22Rv1 (cell line): ENCODE measurements at regions not wholly inside any gene's neighbourhood (a gene's known extent, or its start where the extent isn't known, plus 50 kb on each side); places are given as distances from the start of the nearest gene placed in this dataset.

Source experiments
- H3K27ac ChIP-seq: fragments of 450-650 bp; 2 replicates; pipeline ENCODE4 v1.5.1; 2017
- ZFX ChIP-seq: fragments of 450-650 bp; IDR thresholded peaks from 2 replicates; pipeline ENCODE4 v1.6.1; 2017; ENCODE audit warnings: antibody characterized with exemption, borderline replicate concordance
- TF ChIP-seq, protein P1 (sequence below): fragments of 450-650 bp; IDR thresholded peaks from 2 replicates; pipeline ENCODE4 v1.5.1; 2017; ENCODE audit warnings: mild to moderate bottlenecking

GRCh38 chr9:89773170-89773569 is 168.4 kb downstream of the GADD45G start:
- TF ChIP-seq, protein P1, sequence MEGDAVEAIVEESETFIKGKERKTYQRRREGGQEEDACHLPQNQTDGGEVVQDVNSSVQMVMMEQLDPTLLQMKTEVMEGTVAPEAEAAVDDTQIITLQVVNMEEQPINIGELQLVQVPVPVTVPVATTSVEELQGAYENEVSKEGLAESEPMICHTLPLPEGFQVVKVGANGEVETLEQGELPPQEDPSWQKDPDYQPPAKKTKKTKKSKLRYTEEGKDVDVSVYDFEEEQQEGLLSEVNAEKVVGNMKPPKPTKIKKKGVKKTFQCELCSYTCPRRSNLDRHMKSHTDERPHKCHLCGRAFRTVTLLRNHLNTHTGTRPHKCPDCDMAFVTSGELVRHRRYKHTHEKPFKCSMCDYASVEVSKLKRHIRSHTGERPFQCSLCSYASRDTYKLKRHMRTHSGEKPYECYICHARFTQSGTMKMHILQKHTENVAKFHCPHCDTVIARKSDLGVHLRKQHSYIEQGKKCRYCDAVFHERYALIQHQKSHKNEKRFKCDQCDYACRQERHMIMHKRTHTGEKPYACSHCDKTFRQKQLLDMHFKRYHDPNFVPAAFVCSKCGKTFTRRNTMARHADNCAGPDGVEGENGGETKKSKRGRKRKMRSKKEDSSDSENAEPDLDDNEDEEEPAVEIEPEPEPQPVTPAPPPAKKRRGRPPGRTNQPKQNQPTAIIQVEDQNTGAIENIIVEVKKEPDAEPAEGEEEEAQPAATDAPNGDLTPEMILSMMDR, result no peak
- no peak overlapping the region for H3K27ac ChIP-seq

DNA sequence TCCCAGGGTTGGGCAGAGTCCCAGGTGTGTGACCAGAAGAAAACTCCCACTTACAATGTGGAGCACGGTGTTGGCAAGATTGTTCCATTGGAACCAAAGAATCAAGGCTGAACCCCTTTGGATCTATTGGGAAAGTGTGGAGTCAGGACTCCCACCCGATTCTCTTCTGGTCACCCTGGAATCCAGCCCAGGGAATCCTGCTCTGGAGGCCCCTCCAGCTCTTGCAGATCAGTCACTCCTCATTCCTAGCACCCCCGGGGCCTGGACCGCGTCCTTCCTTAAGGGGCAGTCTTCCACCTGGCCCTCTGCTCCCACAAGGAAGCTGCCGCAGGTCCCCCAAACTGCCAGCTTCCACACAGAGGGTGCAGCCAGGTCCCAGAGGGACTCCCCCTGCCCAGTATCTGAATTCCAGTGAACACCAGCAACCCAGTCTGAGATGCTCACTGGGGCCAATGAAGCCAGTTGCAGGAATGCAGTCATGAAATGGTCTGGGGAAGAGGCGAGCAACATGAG is 170.1 kb downstream of the GADD45G start:
- no peak overlapping the region for H3K27ac ChIP-seq
- TF ChIP-seq ZFX, result no peak
- TF ChIP-seq, protein P1, result no peak

DNA sequence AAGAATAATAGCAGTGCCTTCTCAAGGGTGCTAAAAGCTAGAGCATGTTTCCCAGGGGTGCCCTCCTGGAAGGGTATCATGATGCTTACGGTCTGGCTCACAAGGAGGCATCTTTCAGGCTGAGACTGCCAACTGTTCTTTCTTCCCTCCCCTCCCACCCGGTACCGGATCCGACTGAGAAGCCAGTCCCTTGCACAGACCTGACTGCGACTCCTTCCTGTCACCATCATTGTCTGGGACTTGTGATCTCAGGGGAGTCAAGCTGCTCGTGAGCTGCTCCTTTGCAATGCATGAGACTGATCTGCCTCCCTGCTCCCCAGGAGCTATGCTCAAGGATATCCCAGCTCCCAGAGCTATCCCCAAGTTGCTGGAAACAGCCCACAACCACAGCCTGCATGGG is 170.8 kb downstream of the GADD45G start:
- no peak overlapping the region for H3K27ac ChIP-seq
- TF ChIP-seq, protein P1, result no peak
- TF ChIP-seq ZFX, result no peak

DNA sequence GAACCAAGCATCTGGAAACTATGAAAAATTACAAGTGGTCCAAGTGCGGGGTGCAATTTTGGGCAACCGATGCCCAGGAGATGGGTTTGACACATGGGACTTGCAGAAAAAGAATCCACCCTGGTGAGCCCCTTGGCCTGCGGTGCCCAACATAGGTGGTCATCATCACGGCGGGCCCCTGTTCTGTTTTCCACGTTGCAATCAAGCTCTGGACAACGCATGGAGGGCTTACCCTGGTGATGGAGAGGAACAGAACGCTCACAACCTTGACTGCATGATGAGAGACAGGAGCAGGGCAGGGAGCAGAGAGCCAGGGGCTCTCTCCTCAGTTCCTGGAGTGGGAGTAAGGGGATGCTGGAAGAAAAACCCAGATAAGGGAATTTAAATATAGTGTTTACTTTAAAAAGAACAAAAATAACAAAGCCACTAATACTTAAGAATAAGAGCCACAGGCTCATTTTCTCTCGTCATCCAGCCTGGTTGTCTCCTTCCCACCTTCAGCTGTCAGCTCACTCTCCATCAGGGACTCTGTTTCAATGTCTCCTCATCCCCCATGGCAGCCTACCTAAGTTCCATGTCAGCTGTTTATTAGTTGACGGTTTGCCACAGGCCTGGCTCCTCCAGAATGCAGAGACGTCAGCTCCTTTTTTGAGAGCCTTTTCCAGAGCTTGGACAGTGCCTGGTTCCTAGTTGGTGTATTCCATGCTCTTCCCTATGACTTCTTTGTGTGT is 172.1 kb downstream of the GADD45G start:
- no peak overlapping the region for H3K27ac ChIP-seq
- TF ChIP-seq, protein P1, result no peak
- TF ChIP-seq ZFX, result no peak

DNA sequence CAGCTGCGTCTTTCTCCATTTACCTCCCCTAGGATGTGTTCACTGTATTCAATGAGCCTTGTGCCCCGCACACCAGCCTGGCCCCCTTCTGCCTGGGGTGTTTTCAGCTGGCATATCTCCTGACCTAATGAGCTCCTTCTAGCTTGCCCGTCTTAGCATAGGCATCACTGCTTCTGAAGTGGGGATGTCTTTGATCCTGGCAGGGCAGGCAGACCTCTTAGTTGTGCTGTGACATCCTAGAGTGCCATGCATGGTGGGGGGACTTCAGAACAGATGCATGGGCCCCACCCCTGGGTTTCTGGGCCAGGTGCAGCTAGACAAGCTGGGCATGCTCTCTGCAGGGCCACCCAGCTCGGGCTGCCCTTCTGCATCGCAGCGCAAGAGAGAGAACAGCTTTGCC is 172.7 kb downstream of the GADD45G start:
- no peak overlapping the region for H3K27ac ChIP-seq
- TF ChIP-seq, protein P1, result no peak
- TF ChIP-seq ZFX, result no peak

GRCh38 chr9:89778100-89779090 is 173.6 kb downstream of the GADD45G start:
- no peak for TF ChIP-seq ZFX
- H3K27ac ChIP-seq, result no peak overlapping the region

DNA sequence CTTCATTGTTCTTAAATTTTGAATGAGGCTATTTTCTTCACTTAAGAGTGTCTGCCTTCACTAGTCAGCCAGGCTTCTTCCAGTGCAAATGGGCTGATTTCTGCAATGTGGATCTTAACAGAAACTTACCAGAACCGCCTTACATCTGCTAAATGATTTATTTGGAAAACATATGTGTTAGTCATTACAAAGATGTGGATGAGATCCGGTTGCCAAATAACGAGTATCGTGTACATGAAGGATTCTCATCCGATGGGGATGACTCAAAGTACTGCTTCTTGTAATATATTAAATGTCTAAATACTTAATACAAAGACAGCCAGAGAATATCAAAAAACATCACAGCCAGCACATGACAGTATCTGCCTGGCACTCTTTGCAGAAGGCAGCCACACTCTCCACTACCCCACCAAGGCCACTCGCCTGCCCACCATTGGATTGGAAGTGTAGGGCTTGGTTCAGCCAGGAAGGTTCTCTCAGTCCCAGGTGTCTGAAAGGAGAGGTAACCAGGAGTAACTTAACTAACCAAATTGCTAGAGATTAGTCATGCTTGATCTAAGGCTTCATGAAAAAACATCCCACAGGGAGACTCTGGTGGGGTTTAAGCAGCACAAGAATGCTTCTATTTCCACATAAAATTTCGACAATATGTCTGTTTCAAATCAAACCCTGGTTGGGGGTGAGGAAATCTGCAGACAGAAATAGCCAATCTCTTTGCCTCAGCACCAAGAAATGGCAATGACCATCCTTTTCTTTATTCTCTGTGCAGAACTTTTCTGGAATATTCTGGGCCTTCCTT is 174.8 kb downstream of the GADD45G start:
- no peak overlapping the region for H3K27ac ChIP-seq
- no peak for TF ChIP-seq ZFX
- TF ChIP-seq, protein P1, result no peak
